ENCODE measurements at regions not wholly inside any gene's neighbourhood (a gene's known extent, or its start where the extent isn't known, plus 50 kb on each side); places are given as distances from the start of the nearest gene placed in this dataset.
A peak's percentile ranks its signal among the peaks of the same experiment; 100 is the strongest.
"Not testable (repeated sequence)": the region's sequence is repeated elsewhere in the genome, so short reads cannot be mapped to it uniquely, and the experiment has no call there.

DNA sequence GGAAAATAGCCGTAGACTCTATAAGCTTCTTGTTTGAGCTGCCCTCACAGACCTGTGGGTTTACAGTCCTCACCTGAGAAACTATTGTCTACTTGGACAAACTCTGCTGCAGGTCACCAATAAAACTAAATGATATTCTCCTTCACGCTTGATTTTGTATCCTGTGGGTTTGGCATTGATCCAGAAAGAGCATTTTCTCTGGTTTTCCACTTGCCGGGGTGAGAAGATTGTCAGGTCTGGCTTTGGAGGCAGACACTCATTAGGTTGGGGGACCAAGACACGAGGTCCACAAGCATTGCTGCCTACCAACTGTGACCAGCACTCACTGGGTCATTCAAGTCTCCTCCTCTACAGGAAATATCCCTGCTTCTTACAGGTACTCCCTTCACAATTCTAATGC lies 68.5 kb downstream of the CDC14C start:
- DNase-seq, result no peak

- peak; percentile 44 for DNase-seq
Measured at GRCh38 chr7:49001610-49002033, 77.3 kb downstream of the CDC14C start.

GRCh38 chr7:49010717-49011116 lies 86.4 kb downstream of the CDC14C start:
- DNase-seq, result no peak

DNA sequence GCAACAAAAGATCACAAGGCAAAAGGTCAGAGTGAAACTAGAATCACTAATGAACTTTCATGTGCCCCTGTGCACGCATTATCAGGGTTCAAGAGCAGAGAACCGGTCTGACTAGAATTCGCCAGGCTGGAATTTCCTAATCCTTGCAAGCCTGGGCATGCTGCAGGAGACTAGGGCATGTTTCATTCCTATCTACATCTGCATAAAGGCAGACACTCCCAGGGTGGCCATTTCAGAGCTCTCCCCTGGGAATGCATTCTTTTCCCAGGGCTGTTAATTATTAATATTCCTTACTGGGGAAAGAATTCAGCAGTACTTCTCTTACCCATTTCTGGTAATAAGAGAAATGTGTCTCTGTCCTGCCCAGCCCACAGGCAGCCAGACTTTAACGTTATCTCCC lies 90.5 kb downstream of the CDC14C start:
- no peak for DNase-seq

- DNase-seq, result no peak
Measured at GRCh38 chr7:49020145-49020544, 95.8 kb downstream of the CDC14C start.

DNA sequence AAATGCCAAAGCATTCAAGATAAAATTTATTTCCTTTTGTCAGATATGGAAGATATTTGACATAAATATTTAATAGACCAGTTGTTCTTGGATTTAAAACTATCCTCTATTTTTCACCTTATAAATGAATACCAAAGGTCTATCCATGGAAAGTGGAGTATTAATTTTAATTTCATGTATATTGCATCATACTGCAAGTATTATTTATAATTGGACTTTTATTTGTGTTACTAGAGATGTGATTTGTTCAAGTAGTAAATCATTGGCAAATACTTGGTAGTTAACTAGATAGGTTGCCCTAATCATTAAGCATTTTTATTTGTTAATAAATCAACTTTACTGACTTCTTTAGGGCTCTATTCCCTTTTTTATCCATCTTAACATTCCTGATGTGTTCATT lies 98.1 kb downstream of the CDC14C start:
- no peak for DNase-seq

DNA sequence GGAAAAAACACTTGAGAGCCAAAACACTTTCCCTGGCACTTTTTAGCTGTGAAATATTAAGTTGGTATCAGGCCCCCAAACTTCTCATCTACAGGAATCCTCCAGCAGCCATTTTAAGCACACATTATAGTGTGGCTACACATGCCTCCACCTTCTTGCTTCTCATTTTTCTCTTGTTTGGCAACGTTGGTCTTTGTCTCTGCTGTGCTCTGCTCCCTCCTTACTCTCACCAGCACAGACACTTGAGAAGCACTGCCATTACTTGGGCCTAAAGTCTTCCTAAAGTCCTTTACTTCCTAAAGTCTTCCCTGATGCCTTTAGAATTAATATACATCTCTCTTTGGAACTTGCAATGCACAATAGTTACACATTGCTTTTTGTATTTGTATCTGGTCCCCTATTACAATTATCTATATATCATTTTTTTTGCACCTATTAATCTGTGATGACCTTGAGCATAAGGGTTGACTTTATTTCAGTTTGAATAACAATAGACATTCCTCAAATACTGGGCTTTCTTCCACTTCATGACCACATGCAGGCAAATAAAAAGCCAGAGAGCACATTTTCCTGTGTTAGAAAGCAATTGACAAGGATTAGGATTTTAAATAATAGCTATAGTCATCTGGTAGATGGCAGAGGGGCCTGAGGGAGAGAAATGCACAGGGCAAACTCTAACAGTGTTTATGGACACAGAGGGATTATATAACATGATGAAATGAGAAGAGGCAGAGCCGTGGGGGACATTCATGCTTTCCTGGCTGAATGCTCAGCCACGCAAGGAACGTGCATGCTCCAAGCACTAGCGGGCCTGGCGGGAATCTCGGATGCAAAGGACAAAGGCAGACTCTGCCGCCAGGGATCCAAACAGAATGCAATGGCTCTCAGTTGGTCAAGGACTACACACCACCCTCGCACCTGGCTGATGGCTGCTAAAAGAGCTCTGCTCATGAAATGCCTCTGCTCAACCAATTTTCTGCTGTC lies 99.3 kb downstream of the CDC14C start:
- DNase-seq, result no peak

DNA sequence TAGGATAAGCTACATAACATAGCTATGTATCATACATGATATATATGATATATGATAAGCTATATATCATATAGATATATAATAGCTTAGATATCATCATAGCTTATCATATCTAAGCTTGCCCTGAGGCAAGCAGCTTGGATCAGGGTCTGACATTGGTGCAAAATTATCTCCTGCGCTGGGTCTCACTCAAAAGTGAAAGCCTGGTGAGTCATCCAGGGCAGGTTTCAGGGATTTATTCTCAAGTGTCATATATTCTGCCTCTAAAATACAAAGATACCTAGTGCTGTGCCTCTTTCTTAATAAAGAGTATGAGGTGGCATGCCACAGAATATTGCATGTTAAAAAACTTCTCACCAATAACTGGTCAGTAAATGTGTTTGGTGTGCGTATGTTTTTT lies 105.9 kb downstream of the CDC14C start:
- DNase-seq, result no peak

- DNase-seq, result not testable (repeated sequence)
Measured at GRCh38 chr7:49033140-49033539, 108.8 kb downstream of the CDC14C start.

- DNase-seq, result no peak
Measured at GRCh38 chr7:49037346-49038210, 113.2 kb downstream of the CDC14C start.

GRCh38 chr7:49038821-49039358 lies 114.5 kb downstream of the CDC14C start:
- DNase-seq, result no peak

- no peak for DNase-seq
Measured at GRCh38 chr7:49060743-49061142, 136.4 kb downstream of the CDC14C start.

- DNase-seq, result no peak
Measured at GRCh38 chr7:49074538-49074937, 150.2 kb downstream of the CDC14C start.

DNA sequence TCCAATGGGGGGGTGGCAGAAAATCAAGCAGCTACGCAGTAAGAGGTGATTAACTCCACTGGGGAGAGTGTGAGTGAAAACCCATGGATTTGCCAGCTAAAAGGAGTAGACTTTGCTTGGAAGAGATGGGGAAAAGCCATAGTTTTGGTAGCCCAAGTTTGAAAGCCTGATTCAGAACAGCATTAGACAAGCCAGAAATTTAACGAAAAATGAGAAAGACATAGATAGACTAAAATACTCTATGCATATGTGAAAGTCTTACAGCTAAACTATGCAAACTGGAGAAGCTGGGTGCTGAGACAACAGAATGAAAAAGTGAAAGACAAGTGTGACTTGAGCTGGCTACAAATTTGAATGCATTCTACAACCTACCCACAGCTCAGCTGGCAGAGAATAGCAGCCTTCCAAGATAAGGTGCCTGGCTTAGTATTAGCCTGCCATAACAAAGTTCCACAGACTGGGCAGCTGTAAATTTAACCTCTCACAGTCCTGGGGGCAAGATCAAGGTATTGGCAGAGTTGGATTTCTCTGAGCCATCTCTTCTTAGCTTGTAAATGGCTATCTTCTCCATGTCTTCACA lies 156.6 kb downstream of the CDC14C start:
- DNase-seq, result no peak

GRCh38 chr7:49088017-49088416 lies 163.7 kb downstream of the CDC14C start:
- no peak for DNase-seq

DNA sequence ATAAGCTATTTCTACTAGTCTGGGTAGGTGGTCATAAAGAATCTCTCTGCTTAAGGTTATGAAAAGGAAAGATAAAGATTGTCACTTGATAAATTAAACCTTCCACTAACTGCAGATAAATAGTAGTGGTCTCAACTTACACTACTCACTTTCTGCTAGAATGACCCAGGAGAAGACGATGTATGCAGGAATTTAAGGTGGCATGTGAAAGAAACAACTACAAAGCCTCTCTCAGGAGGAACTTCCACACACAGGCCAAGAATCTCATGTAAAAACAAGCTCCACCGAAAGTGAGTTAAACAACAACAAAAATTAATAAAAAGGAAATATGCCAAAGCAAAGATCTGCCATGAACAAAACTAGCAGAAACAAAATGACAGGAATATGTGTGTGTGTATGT lies 165.4 kb downstream of the CDC14C start:
- no peak for DNase-seq

DNA sequence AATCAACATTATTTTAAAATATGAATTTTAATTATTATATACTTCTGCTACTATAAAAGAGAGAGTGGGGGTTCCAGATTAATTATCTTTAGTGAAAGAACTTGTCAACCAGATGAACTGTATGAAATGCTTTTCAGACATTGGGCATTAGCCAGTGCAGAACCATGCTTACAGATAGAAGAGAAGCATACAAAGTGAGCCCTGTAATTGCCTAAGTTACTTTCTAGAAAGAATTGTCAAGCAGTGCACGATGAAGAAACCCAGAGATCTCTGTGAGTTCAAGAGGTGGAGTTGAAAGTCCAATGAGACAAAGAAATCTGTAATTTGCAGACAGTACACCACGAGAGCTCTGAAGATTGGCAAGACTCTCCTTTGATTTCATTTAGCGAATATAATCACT lies 166.7 kb downstream of the CDC14C start:
- DNase-seq, result no peak

- DNase-seq, result peak; percentile 24
Measured at GRCh38 chr7:49091519-49091918, 167.2 kb downstream of the CDC14C start.

- no peak for DNase-seq
Measured at GRCh38 chr7:49093218-49093617, 168.9 kb downstream of the CDC14C start.

- no peak for DNase-seq
Measured at GRCh38 chr7:49094866-49095265, 170.5 kb downstream of the CDC14C start.

DNA sequence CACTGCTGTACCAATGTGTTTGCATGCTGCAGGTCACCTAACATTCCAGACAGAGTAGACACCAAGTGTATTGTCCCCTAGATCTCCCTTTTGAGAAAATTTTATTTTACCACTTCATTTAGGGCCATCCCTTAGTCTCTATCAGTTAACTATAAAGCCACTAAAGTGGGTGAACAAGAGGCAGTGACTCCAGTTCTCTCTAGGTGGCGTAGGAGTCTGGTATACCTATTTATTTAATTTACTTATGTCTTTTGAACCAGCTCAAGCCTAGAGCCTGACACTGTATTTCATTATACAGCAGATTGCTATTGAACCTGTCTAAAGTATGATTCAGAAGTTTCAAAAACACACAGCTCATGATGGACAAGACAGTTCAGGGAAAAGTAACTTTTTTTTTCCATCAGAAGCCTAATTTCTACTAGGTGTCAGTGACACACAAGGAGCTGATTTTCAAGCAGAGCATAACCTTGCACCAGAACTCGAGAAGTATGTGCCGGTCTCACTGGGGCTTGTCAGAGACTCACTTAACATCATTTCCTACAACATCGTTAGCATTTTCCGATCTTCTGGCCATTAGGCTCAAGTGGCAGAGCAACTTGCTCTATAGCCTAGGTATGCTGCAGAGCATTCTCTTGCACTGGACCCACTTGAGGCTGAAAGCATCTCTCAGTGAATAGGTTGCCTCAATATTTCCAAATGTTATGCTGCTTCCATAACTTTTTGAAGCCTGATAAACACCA lies 175.4 kb downstream of the CDC14C start:
- no peak for DNase-seq
